ENCODE measurements at regions not wholly inside any gene's neighbourhood (a gene's known extent, or its start where the extent isn't known, plus 50 kb on each side); places are given as distances from the start of the nearest gene placed in this dataset.

GRCh38 chr9:135320943-135321342, 158.6 kb upstream of the PPP1R26 start:
- no peaks in the 10 kb centered on the region for H4K20me1 ChIP-seq (ENCODE audit: insufficient read depth, low read length, poor library complexity, severe bottlenecking)
- H3K79me2 ChIP-seq (ENCODE audit: insufficient read depth, low read length) = no peaks in the 10 kb centered on the region
- TF ChIP-seq EZH2phosphoT487 (IDR thresholded peaks at IDR 0.05; ENCODE audit: borderline replicate concordance) = no peak
- no peak for TF ChIP-seq CTCF (conservative IDR thresholded peaks at IDR 0.05; ENCODE audit: low read length)
- H3K9ac ChIP-seq (ENCODE audit: low read depth, low read length, poor library complexity, severe bottlenecking) = no peak overlapping the region
- H3K4me2 ChIP-seq (ENCODE audit: low read depth, low read length, poor library complexity, severe bottlenecking) = no peak overlapping the region
- no peak overlapping the region for H3K4me3 ChIP-seq (ENCODE audit: low read length, poor library complexity, severe bottlenecking)
- H2AFZ ChIP-seq (ENCODE audit: low read length) = no peak overlapping the region
- H3K9me2 ChIP-seq (replicated peaks; ENCODE audit: low read depth, low read length) = no peaks in the 10 kb centered on the region
- no peaks in the 10 kb centered on the region for H3K27me3 ChIP-seq (ENCODE audit: insufficient read depth, low read length, poor library complexity, severe bottlenecking)
- H3K36me3 ChIP-seq (ENCODE audit: insufficient read depth, low read length) = no peaks in the 10 kb centered on the region
- no peaks in the 10 kb centered on the region; the same call in 1 of the 2 replicates for H3K9me3 ChIP-seq (ENCODE audit: insufficient read depth, low read depth, low read length)
- no peaks in the 10 kb centered on the region for H3F3A ChIP-seq (ENCODE audit: low read depth)
- no peaks in the 10 kb centered on the region for H3K4me1 ChIP-seq (ENCODE audit: insufficient read depth, low read length, poor library complexity, severe bottlenecking)

DNA sequence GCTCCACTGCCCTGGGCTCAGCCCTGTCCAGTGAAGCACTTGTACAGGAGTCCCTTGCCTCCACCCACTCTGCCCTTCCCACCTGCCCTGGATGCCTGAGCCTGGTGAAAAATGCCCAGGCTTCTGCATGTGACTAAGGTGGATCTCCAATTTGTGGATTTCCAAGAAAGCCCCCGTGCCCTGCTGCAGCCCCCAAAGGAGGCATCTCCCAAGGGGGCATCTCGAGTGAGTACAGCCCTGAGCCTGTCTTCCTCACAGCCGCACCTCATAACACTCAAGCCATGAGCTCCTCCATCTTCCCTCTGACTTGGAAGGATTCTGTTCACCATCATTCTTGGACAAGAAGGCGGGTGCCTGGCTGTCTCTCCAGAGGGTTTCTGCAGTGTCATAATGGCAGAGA, 158.0 kb upstream of the PPP1R26 start:
- Histone ChIP-seq H2AFZ (ENCODE audit: low read length) (no peak overlapping the region), H3K79me2 (ENCODE audit: insufficient read depth, low read length) (no peaks in the 10 kb centered on the region), H4K20me1 (ENCODE audit: insufficient read depth, low read length, poor library complexity, severe bottlenecking) (no peaks in the 10 kb centered on the region), H3K4me1 (ENCODE audit: insufficient read depth, low read length, poor library complexity, severe bottlenecking) (no peaks in the 10 kb centered on the region), H3K9me3 (ENCODE audit: insufficient read depth, low read depth, low read length) (peaks cover 2% of the 10 kb centered on the region; the same call in 1 of the 2 replicates), H3F3A (ENCODE audit: low read depth) (no peaks in the 10 kb centered on the region), H3K4me3 (ENCODE audit: low read length, poor library complexity, severe bottlenecking) (no peak overlapping the region), H3K9me2 (replicated peaks; ENCODE audit: low read depth, low read length) (no peaks in the 10 kb centered on the region), H3K9ac (ENCODE audit: low read depth, low read length, poor library complexity, severe bottlenecking) (no peak overlapping the region), H3K4me2 (ENCODE audit: low read depth, low read length, poor library complexity, severe bottlenecking) (no peak overlapping the region), H3K36me3 (ENCODE audit: insufficient read depth, low read length) (no peaks in the 10 kb centered on the region), H3K27me3 (ENCODE audit: insufficient read depth, low read length, poor library complexity, severe bottlenecking) (no peaks in the 10 kb centered on the region)
- no peak for TF ChIP-seq CTCF (conservative IDR thresholded peaks at IDR 0.05; ENCODE audit: low read length)
- TF ChIP-seq EZH2phosphoT487 (IDR thresholded peaks at IDR 0.05; ENCODE audit: borderline replicate concordance) = no peak

GRCh38 chr9:135324329-135324728, 155.3 kb upstream of the PPP1R26 start:
- no peak for TF ChIP-seq EZH2phosphoT487 (IDR thresholded peaks at IDR 0.05; ENCODE audit: borderline replicate concordance)
- TF ChIP-seq CTCF (conservative IDR thresholded peaks at IDR 0.05; ENCODE audit: low read length) = no peak
- no peak overlapping the region for H3K4me3 ChIP-seq (ENCODE audit: low read length, poor library complexity, severe bottlenecking)
- H4K20me1 ChIP-seq (ENCODE audit: insufficient read depth, low read length, poor library complexity, severe bottlenecking) = no peaks in the 10 kb centered on the region
- H3K4me1 ChIP-seq (ENCODE audit: insufficient read depth, low read length, poor library complexity, severe bottlenecking) = no peaks in the 10 kb centered on the region
- no peak overlapping the region for H2AFZ ChIP-seq (ENCODE audit: low read length)
- no peak overlapping the region for H3K4me2 ChIP-seq (ENCODE audit: low read depth, low read length, poor library complexity, severe bottlenecking)
- no peaks in the 10 kb centered on the region for H3F3A ChIP-seq (ENCODE audit: low read depth)
- no peaks in the 10 kb centered on the region for H3K9me2 ChIP-seq (replicated peaks; ENCODE audit: low read depth, low read length)
- H3K9ac ChIP-seq (ENCODE audit: low read depth, low read length, poor library complexity, severe bottlenecking) = no peak overlapping the region
- no peaks in the 10 kb centered on the region for H3K79me2 ChIP-seq (ENCODE audit: insufficient read depth, low read length)
- no peaks in the 10 kb centered on the region for H3K36me3 ChIP-seq (ENCODE audit: insufficient read depth, low read length)
- no peaks in the 10 kb centered on the region for H3K27me3 ChIP-seq (ENCODE audit: insufficient read depth, low read length, poor library complexity, severe bottlenecking)
- peaks cover 2% of the 10 kb centered on the region; the same call in 1 of the 2 replicates for H3K9me3 ChIP-seq (ENCODE audit: insufficient read depth, low read depth, low read length)

Data from Loucy (cell line).